ENCODE measurements at regions not wholly inside any gene's neighbourhood (a gene's known extent, or its start where the extent isn't known, plus 50 kb on each side); places are given as distances from the start of the nearest gene placed in this dataset.

DNA sequence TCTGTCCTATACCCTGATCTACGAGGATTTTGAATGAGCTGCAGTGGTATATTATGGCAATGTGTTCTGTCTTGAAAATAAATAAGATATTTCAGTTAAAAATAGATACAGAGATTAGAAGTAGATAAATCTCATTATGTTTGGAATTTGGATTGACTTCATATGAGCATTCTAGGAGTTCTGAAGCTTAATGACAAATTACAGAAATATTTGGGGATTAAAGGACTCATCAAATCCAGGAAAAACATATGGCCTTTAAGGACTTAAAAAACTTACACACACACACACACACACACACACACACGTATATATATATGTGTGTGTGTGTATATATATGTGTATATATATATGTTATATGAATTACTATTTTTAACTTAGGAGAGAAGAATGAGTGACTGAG, 446.9 kb upstream of the CD180 start:
- TF ChIP-seq, protein P1, sequence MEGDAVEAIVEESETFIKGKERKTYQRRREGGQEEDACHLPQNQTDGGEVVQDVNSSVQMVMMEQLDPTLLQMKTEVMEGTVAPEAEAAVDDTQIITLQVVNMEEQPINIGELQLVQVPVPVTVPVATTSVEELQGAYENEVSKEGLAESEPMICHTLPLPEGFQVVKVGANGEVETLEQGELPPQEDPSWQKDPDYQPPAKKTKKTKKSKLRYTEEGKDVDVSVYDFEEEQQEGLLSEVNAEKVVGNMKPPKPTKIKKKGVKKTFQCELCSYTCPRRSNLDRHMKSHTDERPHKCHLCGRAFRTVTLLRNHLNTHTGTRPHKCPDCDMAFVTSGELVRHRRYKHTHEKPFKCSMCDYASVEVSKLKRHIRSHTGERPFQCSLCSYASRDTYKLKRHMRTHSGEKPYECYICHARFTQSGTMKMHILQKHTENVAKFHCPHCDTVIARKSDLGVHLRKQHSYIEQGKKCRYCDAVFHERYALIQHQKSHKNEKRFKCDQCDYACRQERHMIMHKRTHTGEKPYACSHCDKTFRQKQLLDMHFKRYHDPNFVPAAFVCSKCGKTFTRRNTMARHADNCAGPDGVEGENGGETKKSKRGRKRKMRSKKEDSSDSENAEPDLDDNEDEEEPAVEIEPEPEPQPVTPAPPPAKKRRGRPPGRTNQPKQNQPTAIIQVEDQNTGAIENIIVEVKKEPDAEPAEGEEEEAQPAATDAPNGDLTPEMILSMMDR (tag by site-specific recombination; IDR thresholded peaks at IDR 0.05): no peak
- TF ChIP-seq, protein P2, sequence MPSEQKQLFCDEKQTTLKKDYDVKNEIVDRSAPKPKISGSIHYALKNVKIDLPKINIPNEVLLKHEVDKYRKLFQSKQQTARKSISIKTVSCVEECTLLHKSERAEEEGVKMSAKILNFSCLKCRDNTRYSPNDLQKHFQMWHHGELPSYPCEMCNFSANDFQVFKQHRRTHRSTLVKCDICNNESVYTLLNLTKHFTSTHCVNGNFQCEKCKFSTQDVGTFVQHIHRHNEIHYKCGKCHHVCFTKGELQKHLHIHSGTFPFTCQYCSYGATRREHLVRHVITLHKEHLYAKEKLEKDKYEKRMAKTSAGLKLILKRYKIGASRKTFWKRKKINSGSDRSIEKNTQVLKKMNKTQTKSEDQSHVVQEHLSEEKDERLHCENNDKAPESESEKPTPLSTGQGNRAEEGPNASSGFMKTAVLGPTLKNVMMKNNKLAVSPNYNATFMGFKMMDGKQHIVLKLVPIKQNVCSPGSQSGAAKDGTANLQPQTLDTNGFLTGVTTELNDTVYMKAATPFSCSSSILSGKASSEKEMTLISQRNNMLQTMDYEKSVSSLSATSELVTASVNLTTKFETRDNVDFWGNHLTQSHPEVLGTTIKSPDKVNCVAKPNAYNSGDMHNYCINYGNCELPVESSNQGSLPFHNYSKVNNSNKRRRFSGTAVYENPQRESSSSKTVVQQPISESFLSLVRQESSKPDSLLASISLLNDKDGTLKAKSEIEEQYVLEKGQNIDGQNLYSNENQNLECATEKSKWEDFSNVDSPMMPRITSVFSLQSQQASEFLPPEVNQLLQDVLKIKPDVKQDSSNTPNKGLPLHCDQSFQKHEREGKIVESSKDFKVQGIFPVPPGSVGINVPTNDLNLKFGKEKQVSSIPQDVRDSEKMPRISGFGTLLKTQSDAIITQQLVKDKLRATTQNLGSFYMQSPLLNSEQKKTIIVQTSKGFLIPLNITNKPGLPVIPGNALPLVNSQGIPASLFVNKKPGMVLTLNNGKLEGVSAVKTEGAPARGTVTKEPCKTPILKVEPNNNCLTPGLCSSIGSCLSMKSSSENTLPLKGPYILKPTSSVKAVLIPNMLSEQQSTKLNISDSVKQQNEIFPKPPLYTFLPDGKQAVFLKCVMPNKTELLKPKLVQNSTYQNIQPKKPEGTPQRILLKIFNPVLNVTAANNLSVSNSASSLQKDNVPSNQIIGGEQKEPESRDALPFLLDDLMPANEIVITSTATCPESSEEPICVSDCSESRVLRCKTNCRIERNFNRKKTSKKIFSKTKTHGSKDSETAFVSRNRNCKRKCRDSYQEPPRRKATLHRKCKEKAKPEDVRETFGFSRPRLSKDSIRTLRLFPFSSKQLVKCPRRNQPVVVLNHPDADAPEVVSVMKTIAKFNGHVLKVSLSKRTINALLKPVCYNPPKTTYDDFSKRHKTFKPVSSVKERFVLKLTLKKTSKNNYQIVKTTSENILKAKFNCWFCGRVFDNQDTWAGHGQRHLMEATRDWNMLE (tag by site-specific recombination; conservative IDR thresholded peaks at IDR 0.05; ENCODE audit: low read depth): no peak
- no peak for TF ChIP-seq ZSCAN30 (tag by site-specific recombination; IDR thresholded peaks at IDR 0.05)

All from HEK293 (cell line).